ENCODE measurements at regions not wholly inside any gene's neighbourhood (a gene's known extent, or its start where the extent isn't known, plus 50 kb on each side); places are given as distances from the start of the nearest gene placed in this dataset.

DNA sequence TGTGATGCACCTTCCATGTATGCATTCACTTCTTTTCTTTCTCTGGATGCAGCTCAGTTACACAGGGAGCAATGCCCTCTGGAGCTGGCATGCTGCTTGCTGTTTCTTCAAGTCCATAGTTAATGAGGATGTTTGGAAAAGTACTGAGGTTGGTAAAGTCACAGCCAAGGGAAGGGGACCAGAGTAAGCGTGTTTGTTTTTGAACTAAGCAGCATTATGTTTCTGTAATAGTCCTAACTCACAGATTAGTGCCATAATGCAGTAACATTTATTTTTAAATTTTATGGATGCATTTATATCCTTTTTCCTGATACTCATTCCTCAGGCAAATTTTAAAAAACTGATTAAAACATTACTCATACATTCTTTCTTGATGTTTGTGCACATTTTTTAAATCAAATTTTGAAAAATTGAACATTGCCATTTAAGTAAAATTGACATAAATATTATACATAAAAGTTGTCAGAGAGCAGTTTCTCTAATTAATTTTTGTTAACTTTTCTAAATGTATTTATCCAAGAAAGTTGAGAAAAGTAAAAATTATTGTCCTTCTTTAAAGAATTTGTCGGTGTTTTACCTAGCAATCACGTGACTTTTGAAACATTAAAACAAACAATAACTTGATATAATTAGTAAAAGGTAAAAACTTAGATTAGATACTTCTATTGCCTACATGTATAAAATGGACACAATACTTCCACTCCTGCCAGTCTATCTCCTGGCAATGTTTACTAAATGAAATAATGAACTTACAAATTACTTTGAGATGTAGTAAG lies 659.6 kb upstream of the ANKRD30A start:
- TF ChIP-seq, protein P1, sequence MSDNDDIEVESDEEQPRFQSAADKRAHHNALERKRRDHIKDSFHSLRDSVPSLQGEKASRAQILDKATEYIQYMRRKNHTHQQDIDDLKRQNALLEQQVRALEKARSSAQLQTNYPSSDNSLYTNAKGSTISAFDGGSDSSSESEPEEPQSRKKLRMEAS (IDR thresholded peaks at IDR 0.05): no peak
- TF ChIP-seq, protein P2, sequence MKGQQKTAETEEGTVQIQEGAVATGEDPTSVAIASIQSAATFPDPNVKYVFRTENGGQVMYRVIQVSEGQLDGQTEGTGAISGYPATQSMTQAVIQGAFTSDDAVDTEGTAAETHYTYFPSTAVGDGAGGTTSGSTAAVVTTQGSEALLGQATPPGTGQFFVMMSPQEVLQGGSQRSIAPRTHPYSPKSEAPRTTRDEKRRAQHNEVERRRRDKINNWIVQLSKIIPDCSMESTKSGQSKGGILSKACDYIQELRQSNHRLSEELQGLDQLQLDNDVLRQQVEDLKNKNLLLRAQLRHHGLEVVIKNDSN (IDR thresholded peaks at IDR 0.05): no peak
- TF ChIP-seq, protein P3, sequence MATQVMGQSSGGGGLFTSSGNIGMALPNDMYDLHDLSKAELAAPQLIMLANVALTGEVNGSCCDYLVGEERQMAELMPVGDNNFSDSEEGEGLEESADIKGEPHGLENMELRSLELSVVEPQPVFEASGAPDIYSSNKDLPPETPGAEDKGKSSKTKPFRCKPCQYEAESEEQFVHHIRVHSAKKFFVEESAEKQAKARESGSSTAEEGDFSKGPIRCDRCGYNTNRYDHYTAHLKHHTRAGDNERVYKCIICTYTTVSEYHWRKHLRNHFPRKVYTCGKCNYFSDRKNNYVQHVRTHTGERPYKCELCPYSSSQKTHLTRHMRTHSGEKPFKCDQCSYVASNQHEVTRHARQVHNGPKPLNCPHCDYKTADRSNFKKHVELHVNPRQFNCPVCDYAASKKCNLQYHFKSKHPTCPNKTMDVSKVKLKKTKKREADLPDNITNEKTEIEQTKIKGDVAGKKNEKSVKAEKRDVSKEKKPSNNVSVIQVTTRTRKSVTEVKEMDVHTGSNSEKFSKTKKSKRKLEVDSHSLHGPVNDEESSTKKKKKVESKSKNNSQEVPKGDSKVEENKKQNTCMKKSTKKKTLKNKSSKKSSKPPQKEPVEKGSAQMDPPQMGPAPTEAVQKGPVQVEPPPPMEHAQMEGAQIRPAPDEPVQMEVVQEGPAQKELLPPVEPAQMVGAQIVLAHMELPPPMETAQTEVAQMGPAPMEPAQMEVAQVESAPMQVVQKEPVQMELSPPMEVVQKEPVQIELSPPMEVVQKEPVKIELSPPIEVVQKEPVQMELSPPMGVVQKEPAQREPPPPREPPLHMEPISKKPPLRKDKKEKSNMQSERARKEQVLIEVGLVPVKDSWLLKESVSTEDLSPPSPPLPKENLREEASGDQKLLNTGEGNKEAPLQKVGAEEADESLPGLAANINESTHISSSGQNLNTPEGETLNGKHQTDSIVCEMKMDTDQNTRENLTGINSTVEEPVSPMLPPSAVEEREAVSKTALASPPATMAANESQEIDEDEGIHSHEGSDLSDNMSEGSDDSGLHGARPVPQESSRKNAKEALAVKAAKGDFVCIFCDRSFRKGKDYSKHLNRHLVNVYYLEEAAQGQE (IDR thresholded peaks at IDR 0.05; ENCODE audit: low read depth): no peak
- no peak for TF ChIP-seq TAF1 (IDR thresholded peaks at IDR 0.05; ENCODE audit: low read depth)

DNA sequence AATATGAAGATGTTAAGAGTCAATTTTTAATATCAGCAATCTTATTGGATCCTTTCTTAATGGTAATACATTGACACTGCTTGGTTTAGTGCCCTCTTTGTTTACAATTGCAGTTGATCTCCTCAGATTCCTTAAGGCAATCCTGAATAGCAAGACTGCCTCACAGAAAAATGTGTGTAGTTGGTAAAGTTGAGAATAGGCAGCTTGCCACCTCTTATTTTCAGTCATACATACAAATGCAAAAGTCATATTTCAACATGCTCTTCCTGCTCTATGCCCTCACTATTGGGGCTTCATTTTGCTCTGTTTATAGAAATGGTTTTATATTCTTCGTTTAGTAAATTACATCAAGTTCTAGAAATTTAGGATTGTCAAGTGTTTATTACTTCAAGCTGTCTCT lies 661.1 kb upstream of the ANKRD30A start:
- TF ChIP-seq NFIC (IDR thresholded peaks at IDR 0.05) (no peak), EP300 (IDR thresholded peaks at IDR 0.05; ENCODE audit: borderline replicate concordance) (no peak), EGR1 (IDR thresholded peaks at IDR 0.05) (no peak), ZBTB7A (IDR thresholded peaks at IDR 0.05; ENCODE audit: low read depth) (no peak)

DNA sequence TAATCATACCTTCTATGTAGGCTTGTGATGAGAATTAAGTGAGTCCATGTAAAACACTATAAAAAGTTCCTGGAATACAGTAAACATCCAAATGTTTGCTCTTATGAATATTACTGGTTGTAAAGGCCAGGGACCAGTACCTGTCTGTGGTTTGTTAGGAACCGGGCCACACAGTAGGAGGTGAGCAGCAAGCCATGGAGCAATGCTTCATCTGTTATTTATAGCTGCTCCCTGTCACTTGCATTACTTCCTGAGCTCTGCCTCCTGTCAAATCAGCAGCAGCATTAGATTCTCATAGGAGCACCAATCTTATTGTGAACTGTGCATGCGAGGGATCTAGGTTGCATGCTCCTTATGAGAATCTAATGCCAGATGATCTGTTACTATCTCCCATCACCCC lies 662.0 kb upstream of the ANKRD30A start:
- TF ChIP-seq RAD21 (IDR thresholded peaks at IDR 0.05; ENCODE audit: low read depth) (no peak), TCF12 (IDR thresholded peaks at IDR 0.05; ENCODE audit: low read depth) (no peak), FOXM1 (IDR thresholded peaks at IDR 0.05; ENCODE audit: borderline replicate concordance, low read depth) (no peak), CEBPB (IDR thresholded peaks at IDR 0.05) (no peak), TEAD4 (IDR thresholded peaks at IDR 0.05) (no peak), ZBTB7A (IDR thresholded peaks at IDR 0.05; ENCODE audit: low read depth) (no peak), EP300 (IDR thresholded peaks at IDR 0.05; ENCODE audit: borderline replicate concordance) (no peak), NFIC (IDR thresholded peaks at IDR 0.05) (no peak), TAF1 (IDR thresholded peaks at IDR 0.05; ENCODE audit: low read depth) (no peak), EGR1 (IDR thresholded peaks at IDR 0.05) (no peak)
- TF ChIP-seq, protein P2 (IDR thresholded peaks at IDR 0.05): no peak
- TF ChIP-seq, protein P3 (IDR thresholded peaks at IDR 0.05; ENCODE audit: low read depth): no peak
- TF ChIP-seq, protein P1 (IDR thresholded peaks at IDR 0.05): no peak

DNA sequence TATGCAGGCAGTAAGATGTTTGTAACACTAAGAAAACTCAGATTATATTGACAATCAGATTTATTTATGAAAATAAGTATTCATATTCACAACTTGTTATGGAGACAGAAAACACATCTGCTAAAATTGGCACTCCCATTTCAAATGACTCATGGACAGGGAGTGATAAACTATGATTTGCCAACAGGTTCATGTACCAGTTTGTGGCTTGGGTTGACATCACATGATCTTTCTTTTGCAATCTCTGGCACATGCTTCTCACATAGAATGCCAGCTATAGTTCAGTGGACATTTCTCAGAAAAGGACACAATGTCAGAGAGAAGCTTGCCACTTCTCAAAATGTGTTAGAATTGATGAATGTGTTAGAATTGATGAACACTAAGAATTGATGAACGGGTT lies 663.2 kb upstream of the ANKRD30A start:
- TF ChIP-seq RAD21 (IDR thresholded peaks at IDR 0.05; ENCODE audit: low read depth) (no peak), CREB1 (IDR thresholded peaks at IDR 0.05; ENCODE audit: low read depth) (no peak), YY1 (IDR thresholded peaks at IDR 0.05; ENCODE audit: low read depth) (no peak), EP300 (IDR thresholded peaks at IDR 0.05; ENCODE audit: borderline replicate concordance) (no peak), TAF1 (IDR thresholded peaks at IDR 0.05; ENCODE audit: low read depth) (no peak), TCF12 (IDR thresholded peaks at IDR 0.05; ENCODE audit: low read depth) (no peak)
- TF ChIP-seq, protein P2 (IDR thresholded peaks at IDR 0.05): no peak
- TF ChIP-seq, protein P1 (IDR thresholded peaks at IDR 0.05): no peak

DNA sequence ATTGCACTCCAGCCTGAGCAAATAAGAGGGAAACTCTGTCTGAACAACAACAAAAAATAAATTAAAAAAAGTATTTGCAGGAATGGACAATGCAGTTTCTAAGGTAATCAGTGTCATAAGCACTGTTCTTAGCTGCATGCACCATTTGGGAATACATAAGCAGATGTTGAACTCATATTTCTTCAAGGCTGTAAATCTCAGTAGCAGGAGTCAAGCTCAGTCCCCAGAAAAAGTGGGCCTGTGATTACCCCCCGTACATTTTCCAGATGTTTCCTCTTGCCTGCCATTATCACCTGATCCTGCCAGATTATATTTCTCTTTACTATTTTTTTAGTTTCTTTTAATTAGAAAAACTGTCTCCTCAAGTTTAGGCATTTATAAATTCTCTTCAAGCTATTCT lies 667.6 kb upstream of the ANKRD30A start:
- TF ChIP-seq, protein P3 (IDR thresholded peaks at IDR 0.05; ENCODE audit: low read depth): no peak
- TF ChIP-seq NFIC (IDR thresholded peaks at IDR 0.05) (no peak), EP300 (IDR thresholded peaks at IDR 0.05; ENCODE audit: borderline replicate concordance) (no peak), RAD21 (IDR thresholded peaks at IDR 0.05; ENCODE audit: low read depth) (no peak)
- TF ChIP-seq, protein P2 (IDR thresholded peaks at IDR 0.05): no peak
